ENCODE measurements at regions not wholly inside any gene's neighbourhood (a gene's known extent, or its start where the extent isn't known, plus 50 kb on each side); places are given as distances from the start of the nearest gene placed in this dataset.

- no peak for DNase-seq (ENCODE audit: low read depth in 1 of 2, low spot score in 2 of 2)
- no peaks in the 10 kb centered on the region for H3K36me3 ChIP-seq (ENCODE audit: control insufficient read depth in 2 of 4, insufficient read depth in 4 of 4, low read length in 3 of 4)
- no peak overlapping the region for H3K4me3 ChIP-seq (ENCODE audit: extremely low read depth in 1 of 4, insufficient read depth in 2 of 4, low read depth in 3 of 4, low read length in 4 of 4)
- H2BK15ac ChIP-seq (ENCODE audit: low read length): peak overlapping the region; percentile 72
- peak overlapping the region; percentile 47; the same call in 1 of the 2 replicates for H2AFZ ChIP-seq (ENCODE audit: low read length)
- H3K23ac ChIP-seq (ENCODE audit: insufficient read length): no peak overlapping the region
- ChIA-PET POLR2A (ENCODE audit: partially characterized antibody) (interaction anchor here (0.9 to 3.5 kb wide), 6 partner anchors 10 to 98 kb away, joined by 3 to 14 read pairs (median 3); partner anchors contain the start of gene IER5L), CTCF (ENCODE audit: partially characterized antibody) (interaction anchor here (0.6 to 3.5 kb wide), 13 partner anchors 15 to 350 kb away, joined by 3 to 10 read pairs (median 3); no protein-coding TSS in a partner anchor)
- H2BK12ac ChIP-seq (ENCODE audit: low read depth, low read length): peak overlapping the region; percentile 71; the same call in 1 of the 2 replicates
- peaks cover 0 to 31% (median 11%) of the 10 kb centered on the region in 4 experiments; a peak in 6 of 7 replicates for H3K4me1 ChIP-seq (replicated peaks in 1 of 4; ENCODE audit: control insufficient read depth in 3 of 4, insufficient read depth in 4 of 4, low read length in 3 of 4)
- peak overlapping the region in 1 of 2 experiments; percentile 42; a peak in 1 of 4 replicates for H3K4me2 ChIP-seq (ENCODE audit: insufficient read depth in 1 of 2, low read depth in 2 of 2, low read length in 2 of 2)
- H4K20me1 ChIP-seq (replicated peaks in 1 of 2; ENCODE audit: control insufficient read depth in 1 of 2, insufficient read depth in 2 of 2, low read length in 2 of 2): no peaks in the 10 kb centered on the region
- H3K9me3 ChIP-seq (ENCODE audit: insufficient read depth in 2 of 2, low read depth in 1 of 2, low read length in 1 of 2): no peaks in the 10 kb centered on the region
- no peak overlapping the region for H3K56ac ChIP-seq (replicated peaks; ENCODE audit: insufficient read length, low read depth, low read length)
- no peak overlapping the region for H4K5ac ChIP-seq (ENCODE audit: insufficient read length, low read depth, low read length)
- peaks cover 3% of the 10 kb centered on the region; the same call in 1 of the 2 replicates for H3K23me2 ChIP-seq (ENCODE audit: low read depth, low read length)
- no peak overlapping the region for H3K14ac ChIP-seq (ENCODE audit: insufficient read length)
- H3K4ac ChIP-seq (replicated peaks; ENCODE audit: insufficient read length, low read depth, low read length): no peak overlapping the region
- 87% methylated on average over 13 of the region's 16 CpGs; no CpG with 5 or more reads in 1 of the 2 experiments for WGBS, 2 experiments (ENCODE audit: extremely low coverage in 1 of 2, insufficient coverage in 1 of 2, insufficient read length in 1 of 2, insufficient replicate concordance in 2 of 2, low coverage in 1 of 2, low lambda C conversion rate in 2 of 2, missing lambda C conversion rate in 1 of 2)
- H3K18ac ChIP-seq (ENCODE audit: extremely low read depth, low read length): peak overlapping the region; percentile 87
- H2BK20ac ChIP-seq (ENCODE audit: low read length): peak overlapping the region; percentile 66
- TF ChIP-seq BCL11A (IDR thresholded peaks at IDR 0.05; ENCODE audit: low read depth in 2 of 2, low read length in 2 of 2): no peak
- peak overlapping the region; percentile 78 for H2BK120ac ChIP-seq (replicated peaks; ENCODE audit: low read depth, low read length)
- H3K79me2 ChIP-seq (ENCODE audit: control insufficient read depth in 1 of 2, insufficient read depth in 2 of 2, low read length in 2 of 2): no peaks in the 10 kb centered on the region
- H2AK5ac ChIP-seq (ENCODE audit: low read depth, low read length): no peak overlapping the region
- peak overlapping the region; percentile 83; the same call in 1 of the 2 replicates for H2BK5ac ChIP-seq (ENCODE audit: low read depth, low read length)
- no peak overlapping the region for H3K9ac ChIP-seq (replicated peaks in 1 of 4; ENCODE audit: extremely low read depth in 1 of 4, low read depth in 3 of 4, low read length in 3 of 4)
- FAIRE-seq: no peak
- no peak overlapping the region for H4K8ac ChIP-seq (ENCODE audit: extremely low read depth, insufficient read depth, low read length)
- H3K27ac ChIP-seq (ENCODE audit: low read depth, low read length): no peak overlapping the region
- peaks cover 0 to 2% (median 0%) of the 10 kb centered on the region in 4 experiments; a peak in 3 of 7 replicates for H3K27me3 ChIP-seq (replicated peaks in 1 of 4; ENCODE audit: control insufficient read depth in 3 of 4, extremely low read depth in 1 of 4, insufficient read depth in 3 of 4, low read length in 3 of 4)
- H3K79me1 ChIP-seq (ENCODE audit: low read depth, low read length): no peaks in the 10 kb centered on the region
- peak overlapping the region; percentile 86 for H4K91ac ChIP-seq (replicated peaks; ENCODE audit: insufficient read length, low read length)
These were observed 98.6 kb upstream of the IER5L start for GRCh38 chr9:129276486-129277230.
